ENCODE measurements at regions not wholly inside any gene's neighbourhood (a gene's known extent, or its start where the extent isn't known, plus 50 kb on each side); places are given as distances from the start of the nearest gene placed in this dataset.

DNA sequence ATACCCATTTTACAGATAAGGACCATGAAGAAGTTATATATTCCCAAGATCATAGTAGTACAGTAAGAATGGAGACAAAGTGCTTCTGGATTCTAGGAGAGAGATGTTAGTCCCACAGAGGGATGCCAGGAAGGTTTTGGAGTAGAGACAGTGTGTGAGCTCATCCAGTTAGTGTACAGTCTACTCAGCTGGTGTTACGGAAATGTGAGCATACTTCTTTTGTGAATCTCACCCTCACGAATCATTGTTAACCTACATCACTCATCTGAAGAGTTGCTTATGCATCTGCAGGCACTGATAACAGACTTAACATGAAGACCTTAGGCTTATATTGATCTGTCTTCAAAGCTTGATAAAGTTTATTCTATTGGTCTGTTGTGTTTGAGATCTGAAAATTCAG is 106.6 kb upstream of the PTPRG start (continued):
- no peak for TF ChIP-seq GPBP1L1 (CRISPR knock-in tag; IDR thresholded peaks at IDR 0.05)
- TF ChIP-seq HOXA3 (CRISPR knock-in tag; IDR thresholded peaks at IDR 0.05), result no peak
- no peak for TF ChIP-seq RBM22 (optimal IDR thresholded peaks at IDR 0.05; ENCODE audit: low read length)
- no peak for TF ChIP-seq ETV6 (CRISPR knock-in tag; conservative IDR thresholded peaks at IDR 0.05)
- TF ChIP-seq SOX6 (IDR thresholded peaks at IDR 0.05), result no peak
- no peak for TF ChIP-seq SOX6 (CRISPR knock-in tag; IDR thresholded peaks at IDR 0.05)

GRCh38 chr3:61460636-61461035 is 100.7 kb upstream of the PTPRG start:
- H3K36me3 ChIP-seq (replicated peaks in 1 of 2; ENCODE audit: control insufficient read depth in 1 of 2, insufficient read depth in 2 of 2, low read length in 2 of 2), result no peaks in the 10 kb centered on the region
- H3K4me1 ChIP-seq (ENCODE audit: insufficient read depth, low read length), result no peaks in the 10 kb centered on the region
- 36% methylated on average over 2 of the region's 2 CpGs for WGBS (ENCODE audit: low lambda C conversion rate)
- in situ Hi-C loops (cut with HindIII; ENCODE audit: extremely low pct_ligation_motif_present, low pct_unique_long_range_greater_than_20kb) (no loop called here), intact Hi-C loops (cut with micrococcal nuclease; ENCODE audit: unreplicated experiment) (no loop called here)
- no peak overlapping the region for H3K4me3 ChIP-seq (replicated peaks in 1 of 3; ENCODE audit: insufficient read depth in 1 of 3, low read depth in 2 of 3, low read length in 3 of 3)
- no peak overlapping the region for H2AFZ ChIP-seq (ENCODE audit: low read length)
- CTCF ChIA-PET (ENCODE audit: low intra/inter-chr PET ratio, low total read pairs), result no interaction called here
- H3K9me3 ChIP-seq (ENCODE audit: low read length), result no peaks in the 10 kb centered on the region
- H4K20me1 ChIP-seq (ENCODE audit: insufficient read depth, low read length), result no peaks in the 10 kb centered on the region
- FAIRE-seq (no peak), ATAC-seq (no peak), DNase-seq (ENCODE audit: low spot score) (no peak)
- H3K9ac ChIP-seq (ENCODE audit: insufficient read depth, low read depth, low read length), result no peak overlapping the region
- no peak overlapping the region for H3K27ac ChIP-seq (ENCODE audit: extremely low read length, insufficient read depth, low read length)
- H3K79me2 ChIP-seq (ENCODE audit: insufficient read depth, low read length), result no peaks in the 10 kb centered on the region
- no peak overlapping the region for H3K4me2 ChIP-seq (ENCODE audit: low read depth, low read length)
- TF ChIP-seq ATF4 (CRISPR knock-in tag; IDR thresholded peaks at IDR 0.05), result no peak
- no peak for TF ChIP-seq STAT5B (CRISPR knock-in tag; IDR thresholded peaks at IDR 0.05)
- TF ChIP-seq, protein P1, sequence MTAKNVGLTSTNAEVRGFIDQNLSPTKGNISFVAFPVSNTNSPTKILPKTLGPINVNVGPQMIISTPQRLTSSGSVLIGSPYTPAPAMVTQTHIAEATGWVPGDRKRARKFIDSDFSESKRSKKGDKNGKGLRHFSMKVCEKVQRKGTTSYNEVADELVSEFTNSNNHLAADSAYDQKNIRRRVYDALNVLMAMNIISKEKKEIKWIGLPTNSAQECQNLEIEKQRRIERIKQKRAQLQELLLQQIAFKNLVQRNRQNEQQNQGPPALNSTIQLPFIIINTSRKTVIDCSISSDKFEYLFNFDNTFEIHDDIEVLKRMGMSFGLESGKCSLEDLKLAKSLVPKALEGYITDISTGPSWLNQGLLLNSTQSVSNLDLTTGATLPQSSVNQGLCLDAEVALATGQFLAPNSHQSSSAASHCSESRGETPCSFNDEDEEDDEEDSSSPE (CRISPR knock-in tag; IDR thresholded peaks at IDR 0.05), result no peak
- TF ChIP-seq ZNF101 (CRISPR knock-in tag; IDR thresholded peaks at IDR 0.05; ENCODE audit: borderline replicate concordance, low read depth), result no peak
- TF ChIP-seq DMAP1 (CRISPR knock-in tag; IDR thresholded peaks at IDR 0.05), result no peak
- H3K27me3 ChIP-seq (ENCODE audit: control insufficient read depth in 1 of 2, insufficient read depth in 2 of 2, low read length in 2 of 2), result no peaks in the 10 kb centered on the region
- BruUV-seq (replicated peaks), result no TSS peak
- POLR2A ChIA-PET, result no interaction called here
